ENCODE measurements at regions not wholly inside any gene's neighbourhood (a gene's known extent, or its start where the extent isn't known, plus 50 kb on each side); places are given as distances from the start of the nearest gene placed in this dataset.

DNA sequence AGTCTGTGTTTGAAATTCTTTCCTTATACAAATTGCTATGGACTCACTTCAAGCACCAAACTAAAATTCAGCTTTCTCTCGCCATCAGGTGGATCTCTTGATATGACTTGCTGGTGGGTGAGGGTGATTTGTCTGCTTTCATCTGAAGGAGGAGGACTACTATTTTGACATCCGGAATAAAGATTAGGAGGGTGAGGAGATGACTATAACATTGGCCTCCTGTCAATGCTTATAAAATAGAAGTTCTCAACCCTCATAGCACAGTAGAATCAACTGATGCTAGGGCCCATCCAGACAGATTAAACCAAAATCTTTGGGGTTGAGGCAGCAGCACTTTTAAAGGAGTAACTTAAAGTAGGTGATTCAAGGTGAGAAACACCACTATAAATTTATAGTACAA, 120.4 kb upstream of the DNAJC10 start:
- Histone ChIP-seq H3K4me3 (ENCODE audit: low read depth, low read length) (no peak overlapping the region), H3K27me3 (ENCODE audit: control insufficient read depth, insufficient read depth, low read length) (no peaks in the 10 kb centered on the region), H3K36me3 (ENCODE audit: control insufficient read depth, insufficient read depth, low read length) (no peaks in the 10 kb centered on the region)
- TF ChIP-seq, protein P1, sequence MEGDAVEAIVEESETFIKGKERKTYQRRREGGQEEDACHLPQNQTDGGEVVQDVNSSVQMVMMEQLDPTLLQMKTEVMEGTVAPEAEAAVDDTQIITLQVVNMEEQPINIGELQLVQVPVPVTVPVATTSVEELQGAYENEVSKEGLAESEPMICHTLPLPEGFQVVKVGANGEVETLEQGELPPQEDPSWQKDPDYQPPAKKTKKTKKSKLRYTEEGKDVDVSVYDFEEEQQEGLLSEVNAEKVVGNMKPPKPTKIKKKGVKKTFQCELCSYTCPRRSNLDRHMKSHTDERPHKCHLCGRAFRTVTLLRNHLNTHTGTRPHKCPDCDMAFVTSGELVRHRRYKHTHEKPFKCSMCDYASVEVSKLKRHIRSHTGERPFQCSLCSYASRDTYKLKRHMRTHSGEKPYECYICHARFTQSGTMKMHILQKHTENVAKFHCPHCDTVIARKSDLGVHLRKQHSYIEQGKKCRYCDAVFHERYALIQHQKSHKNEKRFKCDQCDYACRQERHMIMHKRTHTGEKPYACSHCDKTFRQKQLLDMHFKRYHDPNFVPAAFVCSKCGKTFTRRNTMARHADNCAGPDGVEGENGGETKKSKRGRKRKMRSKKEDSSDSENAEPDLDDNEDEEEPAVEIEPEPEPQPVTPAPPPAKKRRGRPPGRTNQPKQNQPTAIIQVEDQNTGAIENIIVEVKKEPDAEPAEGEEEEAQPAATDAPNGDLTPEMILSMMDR (IDR thresholded peaks at IDR 0.05; ENCODE audit: insufficient read depth, low read length, poor library complexity, severe bottlenecking) = no peak
- no peak for DNase-seq (ENCODE audit: low read depth)

DNA sequence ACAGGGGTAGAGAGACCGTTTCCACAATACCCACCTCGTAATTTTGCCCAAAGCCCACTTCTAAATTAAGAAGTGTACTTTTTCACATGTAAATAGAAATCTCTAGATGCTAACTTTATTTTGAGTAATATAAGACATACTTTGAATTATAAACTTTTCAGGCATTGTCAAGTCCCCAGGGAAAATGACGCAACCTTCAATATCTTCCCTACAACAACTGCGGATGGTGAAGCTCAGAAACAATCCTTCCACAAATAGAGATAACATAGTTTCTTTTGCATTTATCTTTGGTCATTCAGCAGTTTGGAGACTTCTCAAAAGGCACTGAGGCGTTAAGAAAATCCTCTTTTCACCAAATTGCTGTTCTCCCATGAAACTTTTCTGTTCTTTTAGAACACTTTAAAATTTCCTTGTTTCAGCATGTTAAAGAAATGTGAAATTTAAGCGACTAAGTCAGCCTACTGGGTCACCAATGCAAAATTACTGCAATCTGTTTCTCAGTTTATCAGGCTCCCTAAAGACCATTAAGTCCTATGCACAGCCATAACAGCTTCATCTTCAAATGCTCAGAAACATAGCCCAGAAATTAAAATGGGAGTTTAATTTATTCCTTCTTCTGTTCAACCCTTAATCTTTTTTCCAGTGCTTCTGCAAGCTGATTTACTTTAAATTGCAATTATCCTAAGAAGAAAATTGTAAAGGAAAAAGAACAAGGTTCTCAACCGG, 118.3 kb upstream of the DNAJC10 start:
- TF ChIP-seq, protein P1 (IDR thresholded peaks at IDR 0.05; ENCODE audit: insufficient read depth, low read length, poor library complexity, severe bottlenecking) = no peak
- no peaks in the 10 kb centered on the region for H3K36me3 ChIP-seq (ENCODE audit: control insufficient read depth, insufficient read depth, low read length)
- H3K27me3 ChIP-seq (ENCODE audit: control insufficient read depth, insufficient read depth, low read length) = no peaks in the 10 kb centered on the region
- no peak overlapping the region for H3K4me3 ChIP-seq (ENCODE audit: low read depth, low read length)
- no peak for DNase-seq (ENCODE audit: low read depth)

DNA sequence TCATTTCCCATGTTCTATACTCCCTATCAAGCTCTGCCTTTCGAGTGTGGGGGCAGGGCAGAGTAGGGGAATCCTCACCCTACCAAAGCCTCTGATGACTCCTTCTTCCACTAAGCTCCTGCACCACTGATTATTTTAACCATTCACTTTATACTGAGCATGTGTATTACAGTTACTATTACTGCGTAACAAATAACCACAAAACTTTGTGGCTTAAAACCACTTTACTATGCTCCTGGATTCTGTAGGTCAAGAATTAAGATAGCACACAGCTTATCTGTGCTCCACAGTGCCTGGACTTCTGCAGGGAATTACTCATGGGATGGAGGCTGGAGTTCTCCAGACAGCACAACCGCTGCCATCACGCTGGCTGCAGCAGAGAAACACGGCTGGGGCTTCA, 117.4 kb upstream of the DNAJC10 start:
- Histone ChIP-seq H3K36me3 (ENCODE audit: control insufficient read depth, insufficient read depth, low read length) (no peaks in the 10 kb centered on the region), H3K4me3 (ENCODE audit: low read depth, low read length) (no peak overlapping the region), H3K27me3 (ENCODE audit: control insufficient read depth, insufficient read depth, low read length) (no peaks in the 10 kb centered on the region)
- TF ChIP-seq, protein P1 (IDR thresholded peaks at IDR 0.05; ENCODE audit: insufficient read depth, low read length, poor library complexity, severe bottlenecking) = no peak
- DNase-seq (ENCODE audit: low read depth) = no peak

DNA sequence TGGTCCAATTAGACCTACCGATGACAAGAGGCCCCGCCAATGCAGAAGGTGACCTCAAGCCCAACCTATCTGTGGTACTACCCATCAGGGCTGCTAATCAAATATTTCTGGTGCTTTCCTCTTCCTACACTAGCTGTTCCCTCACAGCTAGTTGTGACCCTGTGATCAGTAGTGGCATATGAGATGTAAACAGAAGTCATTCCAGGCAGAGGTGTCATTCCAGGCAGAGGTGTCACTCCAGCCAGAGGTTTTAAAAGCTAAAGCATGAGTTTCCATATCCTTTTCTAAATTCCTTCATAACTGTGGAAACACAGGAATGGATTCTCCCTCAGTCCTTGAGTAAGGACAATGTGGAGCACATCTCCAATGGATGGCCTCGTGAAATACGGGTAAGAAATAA, 110.9 kb upstream of the DNAJC10 start:
- TF ChIP-seq, protein P1 (IDR thresholded peaks at IDR 0.05; ENCODE audit: insufficient read depth, low read length, poor library complexity, severe bottlenecking) = no peak
- DNase-seq (ENCODE audit: low read depth) = no peak
- Histone ChIP-seq H3K27me3 (ENCODE audit: control insufficient read depth, insufficient read depth, low read length) (no peaks in the 10 kb centered on the region), H3K36me3 (ENCODE audit: control insufficient read depth, insufficient read depth, low read length) (no peaks in the 10 kb centered on the region), H3K4me3 (ENCODE audit: low read depth, low read length) (no peak overlapping the region)

DNA sequence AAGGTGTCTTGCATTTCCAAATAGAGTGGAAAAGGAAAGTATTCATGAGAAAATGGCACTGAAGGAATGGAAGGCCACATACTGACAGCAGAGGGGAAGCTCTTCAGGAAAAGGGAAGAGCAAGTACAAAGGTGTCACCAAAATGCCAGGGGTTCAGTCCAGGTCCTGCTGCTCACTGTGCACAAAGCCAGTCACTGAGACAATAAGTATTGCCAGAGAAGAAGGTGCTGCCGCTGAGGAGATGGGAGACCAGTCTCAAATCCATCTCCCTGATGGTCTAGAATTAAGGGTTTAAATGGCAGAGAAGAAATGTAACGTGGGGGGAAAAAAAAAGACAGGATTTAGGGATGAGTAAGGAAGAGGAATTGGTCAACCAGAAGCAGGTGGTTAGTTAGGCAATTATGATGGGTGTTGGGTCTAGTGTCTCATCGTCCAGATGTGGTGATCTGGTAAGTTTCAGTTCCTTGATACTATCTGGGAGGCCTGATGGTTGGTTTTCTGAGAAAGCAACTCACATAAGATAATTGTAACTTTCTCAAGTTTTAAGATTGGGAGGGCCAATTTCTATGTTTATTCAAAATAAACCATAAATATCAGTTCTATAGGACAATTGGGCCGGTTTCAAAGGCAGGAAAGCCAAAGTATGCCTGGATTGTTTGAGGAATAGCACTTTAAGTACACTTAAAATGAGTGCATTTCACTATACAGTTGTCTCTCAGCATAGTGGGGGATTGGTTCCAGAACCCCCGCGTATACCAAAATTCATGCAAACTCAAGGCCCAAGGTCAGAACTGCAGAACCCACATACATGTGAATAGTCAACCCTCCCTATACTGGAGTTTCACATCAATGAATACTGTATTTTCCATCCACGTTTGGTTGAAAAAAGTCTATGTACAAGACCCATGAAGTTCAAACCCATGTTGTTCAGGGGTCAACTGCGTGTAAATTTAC, 109.1 kb upstream of the DNAJC10 start:
- TF ChIP-seq, protein P1 (IDR thresholded peaks at IDR 0.05; ENCODE audit: insufficient read depth, low read length, poor library complexity, severe bottlenecking) = no peak
- no peak for DNase-seq (ENCODE audit: low read depth)
- H3K36me3 ChIP-seq (ENCODE audit: control insufficient read depth, insufficient read depth, low read length) = no peaks in the 10 kb centered on the region

More for the DNA sequence above, 109.1 kb upstream of the DNAJC10 start:
- H3K27me3 ChIP-seq (ENCODE audit: control insufficient read depth, insufficient read depth, low read length) = no peaks in the 10 kb centered on the region
- H3K4me3 ChIP-seq (ENCODE audit: low read depth, low read length) = no peak overlapping the region

Data from kidney epithelial cell (primary cell).